Osteoblast (primary cell): ENCODE measurements at regions not wholly inside any gene's neighbourhood (a gene's known extent, or its start where the extent isn't known, plus 50 kb on each side); places are given as distances from the start of the nearest gene placed in this dataset.

Source experiments
- DNase-seq: peaks from one replicate; pipeline ENCODE4 v3.0.0; 2011; ENCODE audit warnings: low spot score, mixed read lengths; ENCODE audit not compliant: insufficient read length; ENCODE audit errors: missing footprints
- H2AFZ ChIP-seq: 2 replicates; pipeline ENCODE4 v1.6.0; 2011; ENCODE audit warnings: mild to moderate bottlenecking, low read length
- H3K27ac ChIP-seq: 2 replicates; pipeline ENCODE4 v1.5.1; 2011; ENCODE audit warnings: mild to moderate bottlenecking, low read depth, low read length, moderate library complexity
- H3K27me3 ChIP-seq: 2 replicates; pipeline ENCODE4 v1.6.0; 2012; ENCODE audit warnings: mild to moderate bottlenecking, control low read depth, inconsistent platforms, low read length, moderate library complexity; ENCODE audit not compliant: insufficient read depth
- H3K36me3 ChIP-seq: 2 replicates; pipeline ENCODE4 v1.5.1; 2011; ENCODE audit warnings: mild to moderate bottlenecking, low read length, control low read depth, moderate library complexity; ENCODE audit not compliant: insufficient read depth
- H3K4me1 ChIP-seq: 2 replicates; pipeline ENCODE4 v1.5.1; 2011; ENCODE audit warnings: mild to moderate bottlenecking, low read length, control low read depth, moderate library complexity; ENCODE audit not compliant: insufficient read depth
- H3K4me2 ChIP-seq: 2 replicates; pipeline ENCODE4 v1.6.0; 2011; ENCODE audit warnings: mild to moderate bottlenecking, low read length; ENCODE audit not compliant: insufficient read depth
- H3K4me3 ChIP-seq: fragments of 200-600 bp; sonication (generic); 3 replicates; pipeline ENCODE4 v1.5.1; 2012; ENCODE audit warnings: mild to moderate bottlenecking, low read length, inconsistent platforms; ENCODE audit not compliant: insufficient read depth
- H3K79me2 ChIP-seq: 2 replicates; pipeline ENCODE4 v1.6.0; 2012; ENCODE audit warnings: mild to moderate bottlenecking, low read length, control low read depth, inconsistent platforms; ENCODE audit not compliant: insufficient read depth
- H3K9me3 ChIP-seq: 2 replicates; pipeline ENCODE4 v1.5.1; 2011; ENCODE audit warnings: low read depth, low read length, control low read depth
- H4K20me1 ChIP-seq: 2 replicates; pipeline ENCODE4 v1.6.0; 2012; ENCODE audit warnings: mild to moderate bottlenecking, low read length, control low read depth; ENCODE audit not compliant: insufficient read depth
- TF ChIP-seq, protein P1 (sequence below): IDR thresholded peaks from 2 replicates; pipeline ENCODE4 v1.5.1; 2011; ENCODE audit warnings: mild to moderate bottlenecking, low read depth, low read length, moderate library complexity; ENCODE audit errors: extremely low read depth

DNA sequence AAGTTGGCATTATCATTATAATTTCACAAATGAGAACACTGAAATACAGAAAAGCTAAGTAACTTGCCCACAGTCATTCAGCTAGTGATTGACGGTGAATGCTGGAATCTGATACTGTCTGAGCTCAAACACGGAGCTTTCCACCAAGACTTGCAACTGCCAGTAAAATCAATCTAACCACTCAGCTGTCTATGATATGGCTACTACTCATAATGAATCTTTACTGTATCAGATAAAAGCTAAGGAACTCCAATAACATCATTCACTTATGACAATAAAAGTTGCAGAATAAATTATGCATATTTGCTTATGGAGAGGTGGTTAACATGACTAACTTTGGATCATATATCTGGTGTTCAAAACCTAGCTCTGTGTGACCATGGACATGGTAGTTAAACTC lies 279.4 kb upstream of the NXPH2 start:
- no peaks in the 10 kb centered on the region for H3K27me3 ChIP-seq
- H3K4me2 ChIP-seq = no peak overlapping the region
- H3K79me2 ChIP-seq = no peaks in the 10 kb centered on the region
- no peak overlapping the region for H3K27ac ChIP-seq
- no peaks in the 10 kb centered on the region for H3K36me3 ChIP-seq
- H3K9me3 ChIP-seq = no peaks in the 10 kb centered on the region
- H3K4me3 ChIP-seq = no peak overlapping the region
- TF ChIP-seq, protein P1, sequence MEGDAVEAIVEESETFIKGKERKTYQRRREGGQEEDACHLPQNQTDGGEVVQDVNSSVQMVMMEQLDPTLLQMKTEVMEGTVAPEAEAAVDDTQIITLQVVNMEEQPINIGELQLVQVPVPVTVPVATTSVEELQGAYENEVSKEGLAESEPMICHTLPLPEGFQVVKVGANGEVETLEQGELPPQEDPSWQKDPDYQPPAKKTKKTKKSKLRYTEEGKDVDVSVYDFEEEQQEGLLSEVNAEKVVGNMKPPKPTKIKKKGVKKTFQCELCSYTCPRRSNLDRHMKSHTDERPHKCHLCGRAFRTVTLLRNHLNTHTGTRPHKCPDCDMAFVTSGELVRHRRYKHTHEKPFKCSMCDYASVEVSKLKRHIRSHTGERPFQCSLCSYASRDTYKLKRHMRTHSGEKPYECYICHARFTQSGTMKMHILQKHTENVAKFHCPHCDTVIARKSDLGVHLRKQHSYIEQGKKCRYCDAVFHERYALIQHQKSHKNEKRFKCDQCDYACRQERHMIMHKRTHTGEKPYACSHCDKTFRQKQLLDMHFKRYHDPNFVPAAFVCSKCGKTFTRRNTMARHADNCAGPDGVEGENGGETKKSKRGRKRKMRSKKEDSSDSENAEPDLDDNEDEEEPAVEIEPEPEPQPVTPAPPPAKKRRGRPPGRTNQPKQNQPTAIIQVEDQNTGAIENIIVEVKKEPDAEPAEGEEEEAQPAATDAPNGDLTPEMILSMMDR = no peak
- no peaks in the 10 kb centered on the region for H4K20me1 ChIP-seq
- DNase-seq = no peak
- H2AFZ ChIP-seq = no peak overlapping the region
- H3K4me1 ChIP-seq = no peaks in the 10 kb centered on the region

DNA sequence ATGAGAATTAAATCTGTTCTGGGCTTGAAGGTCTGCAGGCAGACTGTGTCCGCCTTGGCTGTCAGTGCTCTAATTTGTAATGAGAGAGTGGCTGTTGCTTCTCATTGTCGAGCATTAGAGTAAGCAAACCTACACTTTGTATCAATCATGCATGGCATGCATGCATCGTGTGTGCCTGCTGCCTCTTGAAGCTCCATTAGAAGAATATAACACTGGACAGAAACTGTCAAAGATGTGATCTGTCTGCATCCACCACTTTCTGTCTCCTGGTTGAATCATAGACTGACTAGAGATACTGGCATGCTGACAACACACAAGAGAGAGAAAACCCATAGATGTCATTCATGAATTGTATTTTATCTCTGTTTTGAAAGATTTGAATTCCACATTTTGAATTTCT lies 275.0 kb upstream of the NXPH2 start:
- Histone ChIP-seq H3K27ac (no peak overlapping the region), H3K36me3 (no peaks in the 10 kb centered on the region), H2AFZ (no peak overlapping the region), H3K4me3 (no peak overlapping the region), H4K20me1 (no peaks in the 10 kb centered on the region), H3K27me3 (no peaks in the 10 kb centered on the region), H3K4me2 (no peak overlapping the region), H3K4me1 (no peaks in the 10 kb centered on the region), H3K79me2 (no peaks in the 10 kb centered on the region), H3K9me3 (no peaks in the 10 kb centered on the region)
- no peak for DNase-seq
- TF ChIP-seq, protein P1 = no peak

DNA sequence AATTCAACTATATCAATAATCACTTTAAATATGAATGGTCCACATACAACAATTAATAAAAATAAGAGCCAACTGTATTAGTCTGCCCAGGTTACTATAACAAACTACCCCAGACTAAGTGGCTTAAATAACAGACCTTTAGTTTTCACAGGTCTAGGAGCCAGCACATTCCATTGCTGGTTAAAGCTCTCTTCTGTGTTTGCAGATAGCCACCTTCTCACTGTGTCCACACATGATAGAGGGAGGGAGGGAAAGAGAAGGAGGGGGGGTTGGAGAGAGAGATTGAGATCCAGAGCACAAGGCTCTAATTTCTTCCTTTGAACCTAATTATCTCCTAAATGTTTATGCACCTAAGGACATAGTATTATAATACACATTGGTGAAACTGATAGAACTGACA lies 267.8 kb upstream of the NXPH2 start:
- Histone ChIP-seq H3K27ac (no peak overlapping the region), H3K79me2 (no peaks in the 10 kb centered on the region), H3K36me3 (no peaks in the 10 kb centered on the region), H3K4me2 (no peak overlapping the region), H2AFZ (no peak overlapping the region), H3K4me3 (no peak overlapping the region), H3K27me3 (no peaks in the 10 kb centered on the region), H4K20me1 (no peaks in the 10 kb centered on the region), H3K4me1 (no peaks in the 10 kb centered on the region), H3K9me3 (no peaks in the 10 kb centered on the region)
- TF ChIP-seq, protein P1 = no peak
- DNase-seq = no peak

DNA sequence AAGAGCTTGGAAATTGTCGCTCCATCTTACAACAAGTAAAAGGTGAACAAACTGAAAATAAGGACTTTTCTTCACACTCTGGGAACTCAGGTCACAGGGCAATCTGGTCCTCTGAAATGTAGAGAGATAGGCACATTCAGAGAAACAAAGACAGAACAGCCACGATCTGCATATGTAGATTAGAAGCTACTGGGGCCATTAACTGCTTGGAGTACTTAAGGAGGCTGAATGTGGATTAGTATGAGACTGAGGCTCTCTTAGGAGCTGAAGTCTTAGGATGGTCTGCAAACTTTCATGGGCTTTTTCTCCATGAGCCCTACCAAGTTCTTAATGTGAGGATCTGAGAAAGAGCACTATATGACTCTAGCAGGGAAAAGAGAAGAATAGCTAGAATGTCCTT lies 265.3 kb upstream of the NXPH2 start:
- no peak overlapping the region for H3K4me2 ChIP-seq
- no peaks in the 10 kb centered on the region for H3K4me1 ChIP-seq
- TF ChIP-seq, protein P1 = no peak
- no peaks in the 10 kb centered on the region for H3K9me3 ChIP-seq
- H3K27ac ChIP-seq = no peak overlapping the region
- no peak overlapping the region for H2AFZ ChIP-seq
- DNase-seq = no peak
- H3K36me3 ChIP-seq = no peaks in the 10 kb centered on the region
- no peaks in the 10 kb centered on the region for H3K79me2 ChIP-seq
- no peaks in the 10 kb centered on the region for H3K27me3 ChIP-seq
- H4K20me1 ChIP-seq = no peaks in the 10 kb centered on the region
- H3K4me3 ChIP-seq = no peak overlapping the region
